ENCODE measurements at regions not wholly inside any gene's neighbourhood (a gene's known extent, or its start where the extent isn't known, plus 50 kb on each side); places are given as distances from the start of the nearest gene placed in this dataset.

DNA sequence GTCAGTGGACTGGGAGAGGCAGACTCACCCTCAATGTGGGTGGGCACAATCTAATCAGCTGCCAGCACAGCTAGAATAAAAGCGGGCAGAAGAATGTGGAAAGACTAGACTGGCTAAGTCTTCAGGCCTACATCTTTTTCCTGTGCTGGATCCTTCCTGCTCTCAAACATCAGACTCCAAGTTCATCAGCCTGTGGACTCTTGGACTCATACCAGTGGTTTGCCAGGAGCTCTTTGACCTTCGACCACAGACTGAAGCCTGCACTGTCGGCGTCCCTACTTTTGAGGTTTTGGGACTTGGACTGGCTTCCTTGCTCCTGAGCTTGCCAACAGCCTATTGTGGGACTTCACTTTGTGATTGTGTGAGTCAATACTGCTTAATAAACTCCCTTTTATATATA, 68.0 kb downstream of the CNTN3 start:
- no peaks in the 10 kb centered on the region for H3K9me3 ChIP-seq (replicated peaks)
- H3K4me1 ChIP-seq = no peaks in the 10 kb centered on the region

DNA sequence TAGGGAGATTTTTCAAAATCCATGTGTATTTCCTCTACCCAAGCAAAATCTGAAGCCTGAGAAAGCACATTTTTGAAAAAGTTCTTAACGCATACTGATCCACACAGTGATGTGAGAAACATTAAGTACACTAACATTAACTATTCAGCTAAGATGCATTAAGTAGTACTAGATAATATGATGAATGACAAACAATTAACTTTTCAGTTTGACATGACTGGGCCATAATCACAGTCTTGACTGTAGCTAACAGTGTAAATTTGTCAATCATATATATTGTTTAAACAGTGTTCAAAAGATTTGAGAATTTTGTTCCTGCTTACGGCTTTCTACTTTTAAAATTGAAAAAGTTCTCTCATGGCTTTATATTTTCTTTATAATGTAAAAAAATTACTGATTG, 72.0 kb downstream of the CNTN3 start:
- DNase-seq = no peak
- intact Hi-C loops (cut with micrococcal nuclease) = no loop called here
- Histone ChIP-seq H3K9me3 (replicated peaks) (no peaks in the 10 kb centered on the region), H3K27me3 (ENCODE audit: low read depth) (no peaks in the 10 kb centered on the region), H3K27ac (replicated peaks) (no peak overlapping the region), H3K4me1 (no peaks in the 10 kb centered on the region), H3K4me3 (no peak overlapping the region), H3K36me3 (no peaks in the 10 kb centered on the region)
- TF ChIP-seq, protein P1, sequence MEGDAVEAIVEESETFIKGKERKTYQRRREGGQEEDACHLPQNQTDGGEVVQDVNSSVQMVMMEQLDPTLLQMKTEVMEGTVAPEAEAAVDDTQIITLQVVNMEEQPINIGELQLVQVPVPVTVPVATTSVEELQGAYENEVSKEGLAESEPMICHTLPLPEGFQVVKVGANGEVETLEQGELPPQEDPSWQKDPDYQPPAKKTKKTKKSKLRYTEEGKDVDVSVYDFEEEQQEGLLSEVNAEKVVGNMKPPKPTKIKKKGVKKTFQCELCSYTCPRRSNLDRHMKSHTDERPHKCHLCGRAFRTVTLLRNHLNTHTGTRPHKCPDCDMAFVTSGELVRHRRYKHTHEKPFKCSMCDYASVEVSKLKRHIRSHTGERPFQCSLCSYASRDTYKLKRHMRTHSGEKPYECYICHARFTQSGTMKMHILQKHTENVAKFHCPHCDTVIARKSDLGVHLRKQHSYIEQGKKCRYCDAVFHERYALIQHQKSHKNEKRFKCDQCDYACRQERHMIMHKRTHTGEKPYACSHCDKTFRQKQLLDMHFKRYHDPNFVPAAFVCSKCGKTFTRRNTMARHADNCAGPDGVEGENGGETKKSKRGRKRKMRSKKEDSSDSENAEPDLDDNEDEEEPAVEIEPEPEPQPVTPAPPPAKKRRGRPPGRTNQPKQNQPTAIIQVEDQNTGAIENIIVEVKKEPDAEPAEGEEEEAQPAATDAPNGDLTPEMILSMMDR (IDR thresholded peaks at IDR 0.05; ENCODE audit: borderline replicate concordance) = no peak

More for the DNA sequence above, 68.0 kb downstream of the CNTN3 start:
- no peaks in the 10 kb centered on the region for H3K36me3 ChIP-seq
- H3K27me3 ChIP-seq (ENCODE audit: low read depth) = no peaks in the 10 kb centered on the region
- no peak for DNase-seq
- no peak overlapping the region for H3K4me3 ChIP-seq
- intact Hi-C loops (cut with micrococcal nuclease) = no loop called here
- no peak overlapping the region for H3K27ac ChIP-seq (replicated peaks)
- TF ChIP-seq, protein P1 (IDR thresholded peaks at IDR 0.05; ENCODE audit: borderline replicate concordance) = no peak

DNA sequence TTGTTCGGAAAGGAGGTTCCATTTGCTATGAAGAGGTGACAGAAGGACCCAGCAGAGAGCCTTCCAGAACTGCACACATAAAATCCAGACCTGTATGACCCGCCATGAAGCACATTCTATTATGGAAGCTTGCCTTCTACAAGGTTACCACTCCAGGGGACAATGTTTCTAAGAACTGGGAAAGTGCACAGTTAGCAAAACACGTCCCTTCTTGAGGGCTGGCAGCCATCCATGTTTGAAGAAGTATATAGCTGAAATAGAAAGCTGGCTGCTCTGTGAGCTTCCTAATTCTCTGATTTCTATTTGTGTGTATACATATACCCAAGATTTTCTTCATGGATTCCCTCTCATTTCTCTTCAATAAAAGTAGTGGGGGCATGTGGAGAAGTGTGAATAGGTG, 74.6 kb downstream of the CNTN3 start:
- intact Hi-C loops (cut with micrococcal nuclease) = no loop called here
- Histone ChIP-seq H3K9me3 (replicated peaks) (no peaks in the 10 kb centered on the region), H3K4me1 (no peaks in the 10 kb centered on the region), H3K36me3 (no peaks in the 10 kb centered on the region), H3K4me3 (no peak overlapping the region), H3K27ac (replicated peaks) (no peak overlapping the region), H3K27me3 (ENCODE audit: low read depth) (no peaks in the 10 kb centered on the region)
- TF ChIP-seq, protein P1 (IDR thresholded peaks at IDR 0.05; ENCODE audit: borderline replicate concordance) = no peak
- no peak for DNase-seq

DNA sequence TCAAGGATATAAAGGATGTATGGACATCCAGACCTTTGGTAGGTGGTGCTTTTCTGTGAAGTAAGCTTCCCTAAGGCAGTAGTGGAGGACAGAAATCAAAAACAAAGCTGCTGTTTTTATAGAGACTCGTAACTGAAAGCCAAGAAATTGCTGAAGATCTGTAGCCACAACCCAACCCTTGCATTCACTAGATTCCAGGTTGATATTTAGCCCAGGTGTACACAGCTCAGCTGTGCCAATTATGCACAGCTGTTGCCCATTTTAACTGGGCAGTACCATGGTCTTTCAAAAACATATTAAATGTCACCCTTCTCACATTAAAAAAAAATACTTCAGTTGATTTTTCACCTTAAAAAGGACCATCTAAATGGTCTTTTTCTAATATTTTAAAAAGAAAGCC, 75.8 kb downstream of the CNTN3 start:
- TF ChIP-seq, protein P1 (IDR thresholded peaks at IDR 0.05; ENCODE audit: borderline replicate concordance) = no peak
- intact Hi-C loops (cut with micrococcal nuclease) = no loop called here
- H3K4me3 ChIP-seq = no peak overlapping the region
- H3K27ac ChIP-seq (replicated peaks) = no peak overlapping the region
- H3K4me1 ChIP-seq = no peaks in the 10 kb centered on the region
- no peaks in the 10 kb centered on the region for H3K9me3 ChIP-seq (replicated peaks)
- H3K36me3 ChIP-seq = no peaks in the 10 kb centered on the region
- DNase-seq = no peak
- H3K27me3 ChIP-seq (ENCODE audit: low read depth) = no peaks in the 10 kb centered on the region

DNA sequence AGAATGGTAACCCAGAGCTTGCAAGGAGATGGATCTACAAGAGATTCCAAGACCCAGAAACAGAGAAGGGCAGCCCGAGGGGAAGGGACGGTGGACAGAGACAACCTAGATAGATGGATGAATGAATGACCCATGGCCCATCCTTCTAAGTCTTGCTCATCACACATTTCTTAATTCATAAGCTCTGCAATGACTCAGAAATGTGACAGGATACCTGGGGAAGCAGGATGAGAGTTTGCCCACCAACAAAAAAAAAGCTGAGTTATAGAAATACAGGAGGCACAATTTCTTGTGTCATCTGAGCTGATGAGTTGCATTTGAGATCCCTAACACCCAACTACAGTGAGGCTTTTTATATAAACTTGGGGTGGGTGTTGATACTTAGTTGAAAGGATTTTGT, 76.6 kb downstream of the CNTN3 start:
- Histone ChIP-seq H3K27ac (replicated peaks) (no peak overlapping the region), H3K27me3 (ENCODE audit: low read depth) (no peaks in the 10 kb centered on the region), H3K4me1 (no peaks in the 10 kb centered on the region), H3K4me3 (no peak overlapping the region), H3K9me3 (replicated peaks) (no peaks in the 10 kb centered on the region), H3K36me3 (no peaks in the 10 kb centered on the region)
- no peak for DNase-seq
- TF ChIP-seq, protein P1 (IDR thresholded peaks at IDR 0.05; ENCODE audit: borderline replicate concordance) = no peak
- intact Hi-C loops (cut with micrococcal nuclease) = no loop called here

DNA sequence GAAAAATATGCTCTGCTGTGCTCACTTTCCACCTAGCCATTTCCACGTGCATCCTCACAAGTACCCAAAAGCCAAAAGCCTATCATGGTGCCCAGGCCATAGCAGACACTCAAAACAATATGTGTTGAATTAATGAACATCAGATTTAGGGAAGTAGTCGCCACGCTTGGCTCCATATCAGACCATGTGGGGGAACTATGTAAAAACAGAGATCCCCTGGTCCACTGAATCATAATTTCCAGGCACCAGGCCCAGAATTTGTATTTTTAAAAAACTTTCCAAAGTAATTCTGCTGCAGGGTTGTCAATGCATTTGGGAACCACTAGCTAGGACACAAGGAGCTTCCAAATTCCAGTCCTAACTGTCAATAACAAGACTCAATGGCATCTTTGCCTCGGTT, 77.3 kb downstream of the CNTN3 start:
- H3K27ac ChIP-seq (replicated peaks) = no peak overlapping the region
- TF ChIP-seq, protein P1 (IDR thresholded peaks at IDR 0.05; ENCODE audit: borderline replicate concordance) = no peak
- intact Hi-C loops (cut with micrococcal nuclease) = no loop called here
- H3K36me3 ChIP-seq = no peaks in the 10 kb centered on the region
- DNase-seq = no peak
- no peaks in the 10 kb centered on the region for H3K9me3 ChIP-seq (replicated peaks)
- no peak overlapping the region for H3K4me3 ChIP-seq
- no peaks in the 10 kb centered on the region for H3K27me3 ChIP-seq (ENCODE audit: low read depth)
- no peaks in the 10 kb centered on the region for H3K4me1 ChIP-seq

Data from left ventricle myocardium inferior (tissue), 1 donor.